ENCODE measurements at regions not wholly inside any gene's neighbourhood (a gene's known extent, or its start where the extent isn't known, plus 50 kb on each side); places are given as distances from the start of the nearest gene placed in this dataset.

- Histone ChIP-seq H2AFZ (ENCODE audit: low read length) (no peak overlapping the region), H3K79me2 (ENCODE audit: control insufficient read depth in 1 of 2, insufficient read depth in 2 of 2, low read length in 2 of 2) (no peaks in the 10 kb centered on the region), H3K14ac (ENCODE audit: insufficient read length) (no peak overlapping the region), H3K23me2 (ENCODE audit: low read depth, low read length) (no peaks in the 10 kb centered on the region), H3K23ac (ENCODE audit: insufficient read length) (no peak overlapping the region), H4K5ac (ENCODE audit: insufficient read length, low read depth, low read length) (no peak overlapping the region), H3K18ac (ENCODE audit: extremely low read depth, low read length) (no peak overlapping the region; the same call in 1 of the 2 replicates), H3K4ac (replicated peaks; ENCODE audit: insufficient read length, low read depth, low read length) (no peak overlapping the region), H3K4me1 (replicated peaks in 1 of 4; ENCODE audit: control insufficient read depth in 3 of 4, insufficient read depth in 4 of 4, low read length in 3 of 4) (peaks cover 0 to 5% (median 0%) of the 10 kb centered on the region in 4 experiments; a peak in 1 of 7 replicates), H2BK15ac (ENCODE audit: low read length) (no peak overlapping the region), H3K9me3 (ENCODE audit: insufficient read depth in 2 of 2, low read depth in 1 of 2, low read length in 1 of 2) (no peaks in the 10 kb centered on the region), H4K8ac (ENCODE audit: extremely low read depth, insufficient read depth, low read length) (no peak overlapping the region), H4K91ac (replicated peaks; ENCODE audit: insufficient read length, low read length) (no peak overlapping the region), H3K4me3 (ENCODE audit: extremely low read depth in 1 of 4, insufficient read depth in 2 of 4, low read depth in 3 of 4, low read length in 4 of 4) (no peak overlapping the region), H2BK20ac (ENCODE audit: low read length) (no peak overlapping the region), H3K36me3 (ENCODE audit: control insufficient read depth in 2 of 4, insufficient read depth in 4 of 4, low read length in 3 of 4) (no peaks in the 10 kb centered on the region), H3K27me3 (replicated peaks in 1 of 4; ENCODE audit: control insufficient read depth in 3 of 4, extremely low read depth in 1 of 4, insufficient read depth in 3 of 4, low read length in 3 of 4) (no peaks in the 10 kb centered on the region; a peak in 1 of 7 replicates), H3K79me1 (ENCODE audit: low read depth, low read length) (no peaks in the 10 kb centered on the region), H3K4me2 (ENCODE audit: insufficient read depth in 1 of 2, low read depth in 2 of 2, low read length in 2 of 2) (no peak overlapping the region; a peak in 1 of 4 replicates), H3K27ac (ENCODE audit: low read depth, low read length) (no peak overlapping the region), H2BK5ac (ENCODE audit: low read depth, low read length) (no peak overlapping the region), H3K9ac (replicated peaks in 1 of 4; ENCODE audit: extremely low read depth in 1 of 4, low read depth in 3 of 4, low read length in 3 of 4) (no peak overlapping the region), H3K56ac (replicated peaks; ENCODE audit: insufficient read length, low read depth, low read length) (no peak overlapping the region), H2AK5ac (ENCODE audit: low read depth, low read length) (no peak overlapping the region), H4K20me1 (replicated peaks in 1 of 2; ENCODE audit: control insufficient read depth in 1 of 2, insufficient read depth in 2 of 2, low read length in 2 of 2) (peaks cover 0 to 2% of the 10 kb centered on the region in 2 experiments), H2BK12ac (ENCODE audit: low read depth, low read length) (no peak overlapping the region), H2BK120ac (replicated peaks; ENCODE audit: low read depth, low read length) (no peak overlapping the region)
- ChIA-PET POLR2A (ENCODE audit: partially characterized antibody) (interaction anchor here (0.6 to 1.5 kb wide), 3 partner anchors 44 to 90 kb away, joined by 3 read pairs; partner anchors contain the start of gene WLS), CTCF (ENCODE audit: partially characterized antibody) (interaction anchor here (0.6 to 10.3 kb wide), 31 partner anchors 11 to 554 kb away, joined by 3 to 154 read pairs (median 5); partner anchors contain the start of gene WLS)
- DNase-seq (ENCODE audit: low read depth in 1 of 2, low spot score in 2 of 2), result no peak
- TF ChIP-seq BRCA1 (IDR thresholded peaks at IDR 0.05; ENCODE audit: low read depth, low read length) (no peak), KDM4A (IDR thresholded peaks at IDR 0.05; ENCODE audit: low read depth, low read length, severe bottlenecking) (no peak), TAF7 (optimal IDR thresholded peaks at IDR 0.05; ENCODE audit: borderline replicate concordance, low read depth, low read length) (no peak), YY1 (IDR thresholded peaks at IDR 0.05; ENCODE audit: low read depth, low read length) (no peak)
- FAIRE-seq, result no peak
- 75% methylated on average over 4 of the region's 4 CpGs; no CpG with 5 or more reads in 1 of the 2 experiments for WGBS, 2 experiments (ENCODE audit: extremely low coverage in 1 of 2, insufficient coverage in 1 of 2, insufficient read length in 1 of 2, insufficient replicate concordance in 2 of 2, low coverage in 1 of 2, low lambda C conversion rate in 2 of 2, missing lambda C conversion rate in 1 of 2)
Measured at GRCh38 chr1:68320349-68320748, 88.0 kb upstream of the WLS start.
